ENCODE measurements at regions not wholly inside any gene's neighbourhood (a gene's known extent, or its start where the extent isn't known, plus 50 kb on each side); places are given as distances from the start of the nearest gene placed in this dataset.

- no peak for DNase-seq
- Histone ChIP-seq H3K27ac (ENCODE audit: low read length) (no peak overlapping the region), H3K27me3 (ENCODE audit: control insufficient read depth, insufficient read depth, low read length) (no peaks in the 10 kb centered on the region), H3K9me3 (ENCODE audit: control insufficient read depth, low read depth, low read length) (no peaks in the 10 kb centered on the region), H3K36me3 (ENCODE audit: control insufficient read depth, insufficient read depth, low read length) (no peaks in the 10 kb centered on the region), H3K4me3 (ENCODE audit: low read length) (no peak overlapping the region), H3K4me1 (ENCODE audit: control insufficient read depth, insufficient read depth, low read length) (no peaks in the 10 kb centered on the region)
- no CpG with 5 or more reads among the region's 1 CpG for WGBS (ENCODE audit: insufficient coverage, low lambda C conversion rate)
Observed at GRCh38 chr1:17995480-17995879, 112.1 kb upstream of the IGSF21 start.

- Histone ChIP-seq H3K4me3 (ENCODE audit: low read length) (no peak overlapping the region), H3K36me3 (ENCODE audit: control insufficient read depth, insufficient read depth, low read length) (no peaks in the 10 kb centered on the region), H3K27ac (ENCODE audit: low read length) (no peak overlapping the region), H3K4me1 (ENCODE audit: control insufficient read depth, insufficient read depth, low read length) (no peaks in the 10 kb centered on the region), H3K27me3 (ENCODE audit: control insufficient read depth, insufficient read depth, low read length) (no peaks in the 10 kb centered on the region), H3K9me3 (ENCODE audit: control insufficient read depth, low read depth, low read length) (no peaks in the 10 kb centered on the region)
- WGBS (ENCODE audit: insufficient coverage, low lambda C conversion rate): no CpG with 5 or more reads among the region's 6 CpGs
- DNase-seq: no peak
Observed at GRCh38 chr1:17998889-17999288, 108.7 kb upstream of the IGSF21 start.

DNA sequence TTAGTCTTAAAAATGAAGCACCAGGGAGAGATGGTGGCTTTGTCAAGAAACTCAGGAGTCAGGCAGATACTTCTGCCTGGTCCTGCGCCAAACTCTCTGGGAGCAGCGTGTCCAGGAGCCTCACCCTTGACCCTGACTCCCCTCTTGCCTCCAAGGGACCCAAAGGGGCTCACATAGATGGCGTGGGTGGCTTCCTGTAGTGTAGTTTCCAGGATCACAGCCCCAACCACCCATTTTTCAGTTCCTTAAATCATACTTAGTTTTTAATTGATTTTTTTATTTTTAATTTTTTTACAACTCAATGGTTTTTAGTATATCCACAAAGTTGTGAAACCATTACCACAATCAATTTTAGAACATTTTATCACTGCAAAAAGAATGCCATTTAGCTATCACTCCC is 107.7 kb upstream of the IGSF21 start:
- WGBS (ENCODE audit: insufficient coverage, low lambda C conversion rate): 67% methylated on average over 1 of the region's 3 CpGs
- Histone ChIP-seq H3K4me1 (ENCODE audit: control insufficient read depth, insufficient read depth, low read length) (no peaks in the 10 kb centered on the region), H3K36me3 (ENCODE audit: control insufficient read depth, insufficient read depth, low read length) (no peaks in the 10 kb centered on the region), H3K4me3 (ENCODE audit: low read length) (no peak overlapping the region), H3K9me3 (ENCODE audit: control insufficient read depth, low read depth, low read length) (no peaks in the 10 kb centered on the region), H3K27ac (ENCODE audit: low read length) (no peak overlapping the region), H3K27me3 (ENCODE audit: control insufficient read depth, insufficient read depth, low read length) (no peaks in the 10 kb centered on the region)
- DNase-seq: no peak

GRCh38 chr1:18001725-18002124 is 105.9 kb upstream of the IGSF21 start:
- Histone ChIP-seq H3K27me3 (ENCODE audit: control insufficient read depth, insufficient read depth, low read length) (no peaks in the 10 kb centered on the region), H3K27ac (ENCODE audit: low read length) (no peak overlapping the region), H3K4me3 (ENCODE audit: low read length) (no peak overlapping the region), H3K4me1 (ENCODE audit: control insufficient read depth, insufficient read depth, low read length) (no peaks in the 10 kb centered on the region), H3K36me3 (ENCODE audit: control insufficient read depth, insufficient read depth, low read length) (no peaks in the 10 kb centered on the region), H3K9me3 (ENCODE audit: control insufficient read depth, low read depth, low read length) (no peaks in the 10 kb centered on the region)
- 100% methylated on average over 2 of the region's 8 CpGs for WGBS (ENCODE audit: insufficient coverage, low lambda C conversion rate)
- DNase-seq: no peak

DNA sequence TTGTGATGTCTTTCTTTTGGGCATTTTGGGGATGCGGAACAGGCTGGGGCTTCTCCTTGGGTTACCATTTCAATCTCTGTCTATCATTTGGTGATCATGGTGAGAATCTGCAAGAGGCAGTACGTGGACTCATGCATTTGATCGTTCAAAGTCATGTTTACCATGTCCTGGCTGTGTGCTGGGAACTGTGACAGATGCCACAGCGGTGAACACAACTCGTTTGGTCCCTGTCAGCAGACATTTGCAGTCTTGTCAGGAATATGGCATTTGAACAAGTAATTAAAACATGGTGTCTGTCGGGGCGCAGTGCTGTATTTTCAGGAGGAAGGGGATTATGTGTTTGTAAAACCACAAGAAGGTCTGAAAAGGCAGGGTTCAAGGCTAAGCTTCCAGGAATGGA is 103.3 kb upstream of the IGSF21 start:
- no peak for DNase-seq
- WGBS (ENCODE audit: insufficient coverage, low lambda C conversion rate): 100% methylated on average over 1 of the region's 7 CpGs
- Histone ChIP-seq H3K9me3 (ENCODE audit: control insufficient read depth, low read depth, low read length) (no peaks in the 10 kb centered on the region), H3K36me3 (ENCODE audit: control insufficient read depth, insufficient read depth, low read length) (no peaks in the 10 kb centered on the region), H3K27ac (ENCODE audit: low read length) (no peak overlapping the region), H3K4me1 (ENCODE audit: control insufficient read depth, insufficient read depth, low read length) (no peaks in the 10 kb centered on the region), H3K27me3 (ENCODE audit: control insufficient read depth, insufficient read depth, low read length) (peaks cover 2% of the 10 kb centered on the region), H3K4me3 (ENCODE audit: low read length) (no peak overlapping the region)

- no peak overlapping the region for H3K4me3 ChIP-seq (ENCODE audit: low read length)
Observed at GRCh38 chr1:18005238-18005637, 102.4 kb upstream of the IGSF21 start.

GRCh38 chr1:18007391-18008041 is 100.1 kb upstream of the IGSF21 start:
- no CpG with 5 or more reads among the region's 14 CpGs for WGBS (ENCODE audit: insufficient coverage, low lambda C conversion rate)
- H3K27me3 ChIP-seq (ENCODE audit: control insufficient read depth, insufficient read depth, low read length): peaks cover 2% of the 10 kb centered on the region
- no peaks in the 10 kb centered on the region for H3K4me1 ChIP-seq (ENCODE audit: control insufficient read depth, insufficient read depth, low read length)
- no peaks in the 10 kb centered on the region for H3K36me3 ChIP-seq (ENCODE audit: control insufficient read depth, insufficient read depth, low read length)
- no peak overlapping the region for H3K4me3 ChIP-seq (ENCODE audit: low read length)
- DNase-seq: no peak
- H3K9me3 ChIP-seq (ENCODE audit: control insufficient read depth, low read depth, low read length): no peaks in the 10 kb centered on the region
- H3K27ac ChIP-seq (ENCODE audit: low read length): no peak overlapping the region

More at GRCh38 chr1:18005238-18005637, 102.4 kb upstream of the IGSF21 start:
- WGBS (ENCODE audit: insufficient coverage, low lambda C conversion rate): no CpG with 5 or more reads among the region's 2 CpGs
- no peaks in the 10 kb centered on the region for H3K4me1 ChIP-seq (ENCODE audit: control insufficient read depth, insufficient read depth, low read length)
- H3K27me3 ChIP-seq (ENCODE audit: control insufficient read depth, insufficient read depth, low read length): peaks cover 2% of the 10 kb centered on the region
- H3K9me3 ChIP-seq (ENCODE audit: control insufficient read depth, low read depth, low read length): no peaks in the 10 kb centered on the region
- H3K27ac ChIP-seq (ENCODE audit: low read length): no peak overlapping the region
- DNase-seq: no peak
- no peaks in the 10 kb centered on the region for H3K36me3 ChIP-seq (ENCODE audit: control insufficient read depth, insufficient read depth, low read length)

GRCh38 chr1:18008081-18008480 is 99.5 kb upstream of the IGSF21 start:
- H3K27me3 ChIP-seq (ENCODE audit: control insufficient read depth, insufficient read depth, low read length): peaks cover 2% of the 10 kb centered on the region
- H3K36me3 ChIP-seq (ENCODE audit: control insufficient read depth, insufficient read depth, low read length): no peaks in the 10 kb centered on the region
- no peak overlapping the region for H3K4me3 ChIP-seq (ENCODE audit: low read length)
- no peak for DNase-seq
- WGBS (ENCODE audit: insufficient coverage, low lambda C conversion rate): 100% methylated on average over 1 of the region's 1 CpG
- no peak overlapping the region for H3K27ac ChIP-seq (ENCODE audit: low read length)
- no peaks in the 10 kb centered on the region for H3K4me1 ChIP-seq (ENCODE audit: control insufficient read depth, insufficient read depth, low read length)
- H3K9me3 ChIP-seq (ENCODE audit: control insufficient read depth, low read depth, low read length): no peaks in the 10 kb centered on the region

DNA sequence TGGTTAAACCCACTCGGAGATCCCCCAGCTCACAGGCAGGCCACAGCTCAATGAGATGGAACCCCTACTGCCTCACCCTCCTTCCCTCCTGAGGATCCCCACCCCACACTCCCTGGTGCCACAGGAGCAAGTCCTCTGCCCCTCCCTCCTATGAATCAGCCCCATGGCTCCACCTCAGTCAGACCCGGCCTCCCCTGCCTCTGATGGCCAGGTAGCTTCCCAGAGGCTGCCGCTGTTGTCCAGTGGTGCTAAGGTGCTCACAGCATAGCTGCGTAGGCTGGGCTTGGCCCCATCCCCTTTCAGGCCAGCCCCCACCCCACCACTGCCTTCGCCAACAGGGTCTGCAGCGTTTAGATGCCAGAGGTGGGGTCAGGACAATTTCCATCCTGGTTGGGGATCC is 98.5 kb upstream of the IGSF21 start:
- DNase-seq: no peak
- Histone ChIP-seq H3K4me1 (ENCODE audit: control insufficient read depth, insufficient read depth, low read length) (no peaks in the 10 kb centered on the region), H3K36me3 (ENCODE audit: control insufficient read depth, insufficient read depth, low read length) (no peaks in the 10 kb centered on the region), H3K27ac (ENCODE audit: low read length) (no peak overlapping the region), H3K27me3 (ENCODE audit: control insufficient read depth, insufficient read depth, low read length) (peaks cover 2% of the 10 kb centered on the region), H3K9me3 (ENCODE audit: control insufficient read depth, low read depth, low read length) (no peaks in the 10 kb centered on the region), H3K4me3 (ENCODE audit: low read length) (no peak overlapping the region)
- 80% methylated on average over 1 of the region's 6 CpGs for WGBS (ENCODE audit: insufficient coverage, low lambda C conversion rate)

- no peaks in the 10 kb centered on the region for H3K9me3 ChIP-seq (ENCODE audit: control insufficient read depth, low read depth, low read length)
- no peak for DNase-seq
- no peak overlapping the region for H3K27ac ChIP-seq (ENCODE audit: low read length)
- WGBS (ENCODE audit: insufficient coverage, low lambda C conversion rate): no CpG with 5 or more reads among the region's 8 CpGs
- H3K4me1 ChIP-seq (ENCODE audit: control insufficient read depth, insufficient read depth, low read length): no peaks in the 10 kb centered on the region
- peaks cover 2% of the 10 kb centered on the region for H3K27me3 ChIP-seq (ENCODE audit: control insufficient read depth, insufficient read depth, low read length)
- no peak overlapping the region for H3K4me3 ChIP-seq (ENCODE audit: low read length)
- H3K36me3 ChIP-seq (ENCODE audit: control insufficient read depth, insufficient read depth, low read length): no peaks in the 10 kb centered on the region
Observed at GRCh38 chr1:18009478-18009961, 98.1 kb upstream of the IGSF21 start.

DNA sequence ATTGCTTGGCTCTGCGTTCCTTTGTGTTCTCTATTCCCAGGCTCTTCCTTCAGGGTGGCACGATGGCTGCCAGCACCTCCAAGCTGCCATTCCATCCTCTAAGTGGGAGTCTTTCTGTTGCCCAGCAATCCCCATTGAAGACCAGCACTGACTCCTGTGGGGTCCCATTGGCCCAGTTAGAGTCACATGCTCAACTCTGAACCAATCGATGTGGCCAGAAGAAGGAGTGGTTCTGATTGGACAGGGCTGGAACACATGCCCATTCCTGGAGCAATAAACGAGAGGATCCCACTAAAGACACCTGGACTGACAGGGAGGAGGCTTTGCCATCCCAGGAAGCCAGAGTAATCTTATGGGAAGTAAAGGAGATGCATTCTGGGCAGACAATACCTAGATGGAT is 97.2 kb upstream of the IGSF21 start:
- H3K9me3 ChIP-seq (ENCODE audit: control insufficient read depth, low read depth, low read length): no peaks in the 10 kb centered on the region
- H3K27me3 ChIP-seq (ENCODE audit: control insufficient read depth, insufficient read depth, low read length): peaks cover 2% of the 10 kb centered on the region
- no peak for DNase-seq
- H3K4me3 ChIP-seq (ENCODE audit: low read length): no peak overlapping the region
- H3K36me3 ChIP-seq (ENCODE audit: control insufficient read depth, insufficient read depth, low read length): no peaks in the 10 kb centered on the region
- no peak overlapping the region for H3K27ac ChIP-seq (ENCODE audit: low read length)
- H3K4me1 ChIP-seq (ENCODE audit: control insufficient read depth, insufficient read depth, low read length): no peaks in the 10 kb centered on the region
- WGBS (ENCODE audit: insufficient coverage, low lambda C conversion rate): 100% methylated on average over 1 of the region's 4 CpGs

Measured in large intestine (tissue), 3 donors.